ENCODE measurements at regions not wholly inside any gene's neighbourhood (a gene's known extent, or its start where the extent isn't known, plus 50 kb on each side); places are given as distances from the start of the nearest gene placed in this dataset.

- no peak for DNase-seq (ENCODE audit: low read depth, low spot score)
Measured at GRCh38 chr10:47190301-47190700, 109.7 kb upstream of the GDF10 start.

- no peak for DNase-seq (ENCODE audit: low read depth, low spot score)
Measured at GRCh38 chr10:47190802-47191450, 109.1 kb upstream of the GDF10 start.

GRCh38 chr10:47192273-47192672, 107.7 kb upstream of the GDF10 start:
- no peak for DNase-seq (ENCODE audit: low read depth, low spot score)

- no peak for DNase-seq (ENCODE audit: low read depth, low spot score)
Measured at GRCh38 chr10:47193666-47194065, 106.3 kb upstream of the GDF10 start.

- no peak for DNase-seq (ENCODE audit: low read depth, low spot score)
Measured at GRCh38 chr10:47195274-47195885, 104.6 kb upstream of the GDF10 start.

- no peak for DNase-seq (ENCODE audit: low read depth, low spot score)
Measured at GRCh38 chr10:47196691-47197090, 103.3 kb upstream of the GDF10 start.

GRCh38 chr10:47198221-47198620, 101.8 kb upstream of the GDF10 start:
- no peak for DNase-seq (ENCODE audit: low read depth, low spot score)

- no peak for DNase-seq (ENCODE audit: low read depth, low spot score)
Measured at GRCh38 chr10:47205192-47205591, 94.8 kb upstream of the GDF10 start.

GRCh38 chr10:47206449-47207280, 93.3 kb upstream of the GDF10 start:
- DNase-seq (ENCODE audit: low read depth, low spot score), result no peak

- no peak for DNase-seq (ENCODE audit: low read depth, low spot score)
Measured at GRCh38 chr10:47207281-47207615, 92.7 kb upstream of the GDF10 start.

- no peak for DNase-seq (ENCODE audit: low read depth, low spot score)
Measured at GRCh38 chr10:47207894-47208469, 92.0 kb upstream of the GDF10 start.

- no peak for DNase-seq (ENCODE audit: low read depth, low spot score)
Measured at GRCh38 chr10:47209466-47209865, 90.5 kb upstream of the GDF10 start.

- no peak for DNase-seq (ENCODE audit: low read depth, low spot score)
Measured at GRCh38 chr10:47214520-47214919, 85.5 kb upstream of the GDF10 start.

GRCh38 chr10:47217113-47217512, 82.9 kb upstream of the GDF10 start:
- DNase-seq (ENCODE audit: low read depth, low spot score), result no peak

GRCh38 chr10:47218803-47219202, 81.2 kb upstream of the GDF10 start:
- no peak for DNase-seq (ENCODE audit: low read depth, low spot score)

- no peak for DNase-seq (ENCODE audit: low read depth, low spot score)
Measured at GRCh38 chr10:47222461-47222860, 77.5 kb upstream of the GDF10 start.

- no peak for DNase-seq (ENCODE audit: low read depth, low spot score)
Measured at GRCh38 chr10:47223236-47223635, 76.8 kb upstream of the GDF10 start.

GRCh38 chr10:47224546-47225218, 75.3 kb upstream of the GDF10 start:
- no peak for DNase-seq (ENCODE audit: low read depth, low spot score)

GRCh38 chr10:47225219-47225927, 74.6 kb upstream of the GDF10 start:
- DNase-seq (ENCODE audit: low read depth, low spot score), result no peak

- no peak for DNase-seq (ENCODE audit: low read depth, low spot score)
Measured at GRCh38 chr10:47225928-47226645, 73.9 kb upstream of the GDF10 start.

- DNase-seq (ENCODE audit: low read depth, low spot score), result no peak
Measured at GRCh38 chr10:47230482-47230881, 69.5 kb upstream of the GDF10 start.
